HG03575 (cell line): ENCODE measurements at regions not wholly inside any gene's neighbourhood (a gene's known extent, or its start where the extent isn't known, plus 50 kb on each side); places are given as distances from the start of the nearest gene placed in this dataset.
"Not testable (repeated sequence)": the region's sequence is repeated elsewhere in the genome, so short reads cannot be mapped to it uniquely, and the experiment has no call there.

Source experiments
- ATAC-seq: cut with Tn5 transposase; IDR thresholded peaks from one replicate; pipeline ENCODE4 v1.9.1; 2021; ENCODE audit not compliant: unreplicated experiment, insufficient number of reproducible peaks, low FRiP score; ENCODE audit errors: extremely low read depth

- ATAC-seq, result peak; percentile 15
Measured at GRCh38 chr4:138113819-138114400, 128.2 kb downstream of the SLC7A11 start.

GRCh38 chr4:138112890-138113289 is 129.3 kb downstream of the SLC7A11 start:
- ATAC-seq, result not testable (repeated sequence)

GRCh38 chr4:138112389-138112788 is 129.8 kb downstream of the SLC7A11 start:
- ATAC-seq, result no peak

- ATAC-seq, result no peak
Measured at GRCh38 chr4:138111462-138112000, 130.6 kb downstream of the SLC7A11 start.

GRCh38 chr4:138110815-138111214 is 131.3 kb downstream of the SLC7A11 start:
- ATAC-seq, result no peak

- ATAC-seq, result no peak
Measured at GRCh38 chr4:138107023-138107422, 135.1 kb downstream of the SLC7A11 start.

- ATAC-seq, result no peak
Measured at GRCh38 chr4:138105331-138105730, 136.8 kb downstream of the SLC7A11 start.

GRCh38 chr4:138104284-138104680 is 137.9 kb downstream of the SLC7A11 start:
- ATAC-seq, result no peak

- no peak for ATAC-seq
Measured at GRCh38 chr4:138103597-138104283, 138.4 kb downstream of the SLC7A11 start.

GRCh38 chr4:138099385-138099784 is 142.8 kb downstream of the SLC7A11 start:
- ATAC-seq, result no peak

- no peak for ATAC-seq
Measured at GRCh38 chr4:138097912-138098600, 144.1 kb downstream of the SLC7A11 start.

GRCh38 chr4:138096384-138097062 is 145.6 kb downstream of the SLC7A11 start:
- no peak for ATAC-seq

GRCh38 chr4:138095378-138095777 is 146.8 kb downstream of the SLC7A11 start:
- no peak for ATAC-seq

GRCh38 chr4:138092060-138092459 is 150.1 kb downstream of the SLC7A11 start:
- no peak for ATAC-seq

- ATAC-seq, result no peak
Measured at GRCh38 chr4:138090918-138091676, 151.1 kb downstream of the SLC7A11 start.

GRCh38 chr4:138090150-138090917 is 151.8 kb downstream of the SLC7A11 start:
- ATAC-seq, result peak; percentile 66

- no peak for ATAC-seq
Measured at GRCh38 chr4:138088449-138089208, 153.5 kb downstream of the SLC7A11 start.
